ENCODE measurements at regions not wholly inside any gene's neighbourhood (a gene's known extent, or its start where the extent isn't known, plus 50 kb on each side); places are given as distances from the start of the nearest gene placed in this dataset.

- Histone ChIP-seq H3K18ac (ENCODE audit: low read depth, low read length) (no peak overlapping the region), H3K9ac (ENCODE audit: low read depth, low read length) (no peak overlapping the region), H4K91ac (ENCODE audit: insufficient read depth, low read depth, low read length) (no peak overlapping the region), H3K56ac (ENCODE audit: extremely low read depth, insufficient read depth, low read length) (no peak overlapping the region), H4K8ac (ENCODE audit: low read depth in 2 of 2, low read length in 2 of 2) (no peak overlapping the region), H2AK5ac (ENCODE audit: low read depth, low read length) (no peak overlapping the region), H2BK5ac (ENCODE audit: low read depth, low read length, poor library complexity, severe bottlenecking) (no peak overlapping the region), H3K9me3 (ENCODE audit: control insufficient read depth, insufficient read depth, low read length) (no peaks in the 10 kb centered on the region), H2AK9ac (replicated peaks; ENCODE audit: low read depth, low read length, poor library complexity) (no peak overlapping the region), H2AFZ (replicated peaks; ENCODE audit: low read length, poor library complexity) (no peak overlapping the region), H3K4me1 (ENCODE audit: control insufficient read depth, insufficient read depth, low read length) (no peaks in the 10 kb centered on the region), H3K79me1 (ENCODE audit: low read depth in 1 of 2, low read length in 2 of 2) (no peaks in the 10 kb centered on the region), H2BK20ac (ENCODE audit: low read depth, low read length) (no peak overlapping the region), H3K4ac (ENCODE audit: low read depth, low read length) (no peak overlapping the region), H3K14ac (replicated peaks; ENCODE audit: low read depth, low read length) (no peak overlapping the region), H3K4me2 (ENCODE audit: low read depth, low read length) (no peak overlapping the region), H3K23ac (ENCODE audit: low read depth, low read length) (no peak overlapping the region), H2BK15ac (ENCODE audit: low read depth, low read length) (no peak overlapping the region), H3K9me1 (ENCODE audit: insufficient read depth, low read length) (no peaks in the 10 kb centered on the region), H4K5ac (ENCODE audit: low read depth, low read length) (no peak overlapping the region), H3K36me3 (ENCODE audit: control insufficient read depth, insufficient read depth, low read length) (no peaks in the 10 kb centered on the region), H3K4me3 (ENCODE audit: insufficient read depth, low read depth, low read length) (no peak overlapping the region), H3K27ac (ENCODE audit: insufficient read depth, low read length) (no peak overlapping the region), H4K20me1 (ENCODE audit: insufficient read depth, low read length) (no peaks in the 10 kb centered on the region), H3K27me3 (ENCODE audit: control insufficient read depth, insufficient read depth, low read length) (peaks cover 6% of the 10 kb centered on the region), H2BK120ac (ENCODE audit: low read depth, low read length) (no peak overlapping the region)
- ChIA-PET CTCF (no interaction called here), POLR2A (ENCODE audit: unreplicated experiment) (interaction anchor here (0.5 kb wide), 1 partner anchor 566 kb away, joined by 4 read pairs; no protein-coding TSS in a partner anchor)
- no peak for DNase-seq
- no CpG with 5 or more reads among the region's 5 CpGs for WGBS, 2 experiments (ENCODE audit: extremely low coverage in 2 of 2, insufficient read length in 1 of 2)
- TF ChIP-seq, protein P1, sequence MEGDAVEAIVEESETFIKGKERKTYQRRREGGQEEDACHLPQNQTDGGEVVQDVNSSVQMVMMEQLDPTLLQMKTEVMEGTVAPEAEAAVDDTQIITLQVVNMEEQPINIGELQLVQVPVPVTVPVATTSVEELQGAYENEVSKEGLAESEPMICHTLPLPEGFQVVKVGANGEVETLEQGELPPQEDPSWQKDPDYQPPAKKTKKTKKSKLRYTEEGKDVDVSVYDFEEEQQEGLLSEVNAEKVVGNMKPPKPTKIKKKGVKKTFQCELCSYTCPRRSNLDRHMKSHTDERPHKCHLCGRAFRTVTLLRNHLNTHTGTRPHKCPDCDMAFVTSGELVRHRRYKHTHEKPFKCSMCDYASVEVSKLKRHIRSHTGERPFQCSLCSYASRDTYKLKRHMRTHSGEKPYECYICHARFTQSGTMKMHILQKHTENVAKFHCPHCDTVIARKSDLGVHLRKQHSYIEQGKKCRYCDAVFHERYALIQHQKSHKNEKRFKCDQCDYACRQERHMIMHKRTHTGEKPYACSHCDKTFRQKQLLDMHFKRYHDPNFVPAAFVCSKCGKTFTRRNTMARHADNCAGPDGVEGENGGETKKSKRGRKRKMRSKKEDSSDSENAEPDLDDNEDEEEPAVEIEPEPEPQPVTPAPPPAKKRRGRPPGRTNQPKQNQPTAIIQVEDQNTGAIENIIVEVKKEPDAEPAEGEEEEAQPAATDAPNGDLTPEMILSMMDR (conservative IDR thresholded peaks at IDR 0.05; ENCODE audit: low read depth, low read length) = no peak
- no peak for TF ChIP-seq MXI1 (IDR thresholded peaks at IDR 0.05; ENCODE audit: borderline replicate concordance, low read depth, low read length)
- TF ChIP-seq POLR2A (IDR thresholded peaks at IDR 0.05; ENCODE audit: low read depth, low read length) = no peak
- TF ChIP-seq MAFK (IDR thresholded peaks at IDR 0.05; ENCODE audit: low read depth, low read length) = no peak
- TF ChIP-seq SMC3 (IDR thresholded peaks at IDR 0.05; ENCODE audit: low read depth, low read length) = no peak
- TF ChIP-seq CHD1 (IDR thresholded peaks at IDR 0.05; ENCODE audit: low read depth, low read length) = no peak
- TF ChIP-seq ELK1 (IDR thresholded peaks at IDR 0.05; ENCODE audit: borderline replicate concordance, low read depth, low read length) = no peak
- TF ChIP-seq NFE2L2 (IDR thresholded peaks at IDR 0.05; ENCODE audit: low read depth, low read length) = no peak
- no peak for TF ChIP-seq RFX5 (IDR thresholded peaks at IDR 0.05; ENCODE audit: low read depth, low read length)
- TF ChIP-seq RCOR1 (IDR thresholded peaks at IDR 0.05; ENCODE audit: insufficient replicate concordance, low read length) = no peak
- TF ChIP-seq MAZ (IDR thresholded peaks at IDR 0.05; ENCODE audit: borderline replicate concordance, low read depth, low read length) = no peak
- no peak for TF ChIP-seq CEBPB (IDR thresholded peaks at IDR 0.05; ENCODE audit: low read depth, low read length)
- TF ChIP-seq USF2 (IDR thresholded peaks at IDR 0.05; ENCODE audit: low read depth, low read length) = no peak
- no peak for TF ChIP-seq FOS (IDR thresholded peaks at IDR 0.05; ENCODE audit: low read depth, low read length)
- TF ChIP-seq RAD21 (IDR thresholded peaks at IDR 0.05; ENCODE audit: low read length) = no peak
- no peak for TF ChIP-seq BHLHE40 (IDR thresholded peaks at IDR 0.05; ENCODE audit: low read depth, low read length)
- intact Hi-C loops (cut with micrococcal nuclease) = no loop called here
- no TSS peak for BruUV-seq (replicated peaks)
- in situ Hi-C loops (cut with MboI; ENCODE audit: low sequenced_read_pairs) = no loop called here
- dilution Hi-C loops (cut with HindIII; ENCODE audit: low sequenced_read_pairs, unreplicated experiment) = no loop called here
- no peak for ATAC-seq (ENCODE audit: low read depth)
Measured at GRCh38 chr20:11569163-11569562, 348.5 kb upstream of the BTBD3 start.
